OCI-LY7 (cell line): ENCODE measurements at regions not wholly inside any gene's neighbourhood (a gene's known extent, or its start where the extent isn't known, plus 50 kb on each side); places are given as distances from the start of the nearest gene placed in this dataset.
"Not testable (repeated sequence)": the region's sequence is repeated elsewhere in the genome, so short reads cannot be mapped to it uniquely, and the experiment has no call there.

Experiments used
- EZH2phosphoT487 ChIP-seq: fragments of 200-600 bp; sonication (generic); IDR thresholded peaks from 2 replicates; pipeline ENCODE4 v1.6.1; 2018; ENCODE audit warnings: low read depth, borderline replicate concordance, mild to moderate bottlenecking, mixed run types, antibody characterized with exemption, low read length, moderate library complexity, mixed read lengths
- TF ChIP-seq, protein P1 (sequence below): fragments of 200-600 bp; sonication (generic); conservative IDR thresholded peaks from 2 replicates; pipeline ENCODE4 v1.5.1; 2014; ENCODE audit warnings: mild to moderate bottlenecking, antibody characterized with exemption, low read length, moderate library complexity, mixed read lengths

- TF ChIP-seq, protein P1, sequence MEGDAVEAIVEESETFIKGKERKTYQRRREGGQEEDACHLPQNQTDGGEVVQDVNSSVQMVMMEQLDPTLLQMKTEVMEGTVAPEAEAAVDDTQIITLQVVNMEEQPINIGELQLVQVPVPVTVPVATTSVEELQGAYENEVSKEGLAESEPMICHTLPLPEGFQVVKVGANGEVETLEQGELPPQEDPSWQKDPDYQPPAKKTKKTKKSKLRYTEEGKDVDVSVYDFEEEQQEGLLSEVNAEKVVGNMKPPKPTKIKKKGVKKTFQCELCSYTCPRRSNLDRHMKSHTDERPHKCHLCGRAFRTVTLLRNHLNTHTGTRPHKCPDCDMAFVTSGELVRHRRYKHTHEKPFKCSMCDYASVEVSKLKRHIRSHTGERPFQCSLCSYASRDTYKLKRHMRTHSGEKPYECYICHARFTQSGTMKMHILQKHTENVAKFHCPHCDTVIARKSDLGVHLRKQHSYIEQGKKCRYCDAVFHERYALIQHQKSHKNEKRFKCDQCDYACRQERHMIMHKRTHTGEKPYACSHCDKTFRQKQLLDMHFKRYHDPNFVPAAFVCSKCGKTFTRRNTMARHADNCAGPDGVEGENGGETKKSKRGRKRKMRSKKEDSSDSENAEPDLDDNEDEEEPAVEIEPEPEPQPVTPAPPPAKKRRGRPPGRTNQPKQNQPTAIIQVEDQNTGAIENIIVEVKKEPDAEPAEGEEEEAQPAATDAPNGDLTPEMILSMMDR = not testable (repeated sequence)
- not testable (repeated sequence) for TF ChIP-seq EZH2phosphoT487
Observed at GRCh38 chr9:39775570-39775969, 420.1 kb downstream of the SPATA31A1 start.
